CD4-positive, alpha-beta T cell treated with Interleukin-21 for 1 hour (primary cell): ENCODE measurements at regions not wholly inside any gene's neighbourhood (a gene's known extent, or its start where the extent isn't known, plus 50 kb on each side); places are given as distances from the start of the nearest gene placed in this dataset.

ENCODE experiments used
- DNase-seq: peaks from one replicate; pipeline ENCODE4 v3.0.0-alpha.2; 2020

- DNase-seq = no peak
These were observed 1069.1 kb downstream of the EFNB2 start for GRCh38 chr13:105466376-105466775.

GRCh38 chr13:105465745-105466144 lies 1069.7 kb downstream of the EFNB2 start, which contains the start of gene DAOA:
TSS of gene DAOA (plus strand) at chr13:105466045.
- DNase-seq = no peak

GRCh38 chr13:105465251-105465650 lies 1070.2 kb downstream of the EFNB2 start:
- DNase-seq = no peak

- no peak for DNase-seq
These were observed 1071.2 kb downstream of the EFNB2 start for GRCh38 chr13:105464249-105464648.

- DNase-seq = no peak
These were observed 1072.4 kb downstream of the EFNB2 start for GRCh38 chr13:105463011-105463501.

- DNase-seq = no peak
These were observed 1073.4 kb downstream of the EFNB2 start for GRCh38 chr13:105462098-105462497.

GRCh38 chr13:105452895-105453294 lies 1082.6 kb downstream of the EFNB2 start:
- no peak for DNase-seq

- DNase-seq = no peak
These were observed 1084.7 kb downstream of the EFNB2 start for GRCh38 chr13:105450784-105451183.

- no peak for DNase-seq
These were observed 1086.7 kb downstream of the EFNB2 start for GRCh38 chr13:105448811-105449210.

GRCh38 chr13:105446197-105446596 lies 1089.3 kb downstream of the EFNB2 start:
- DNase-seq = no peak

- no peak for DNase-seq
These were observed 1089.7 kb downstream of the EFNB2 start for GRCh38 chr13:105445796-105446195.

GRCh38 chr13:105442949-105443699 lies 1092.3 kb downstream of the EFNB2 start:
- no peak for DNase-seq

GRCh38 chr13:105442040-105442439 lies 1093.4 kb downstream of the EFNB2 start:
- DNase-seq = no peak

- no peak for DNase-seq
These were observed 1094.3 kb downstream of the EFNB2 start for GRCh38 chr13:105441051-105441750.

GRCh38 chr13:105436943-105437342 lies 1098.5 kb downstream of the EFNB2 start:
- no peak for DNase-seq

- DNase-seq = no peak
These were observed 1103.0 kb downstream of the EFNB2 start for GRCh38 chr13:105432438-105432837.

- DNase-seq = no peak
These were observed 1106.7 kb downstream of the EFNB2 start for GRCh38 chr13:105428811-105429210.

- no peak for DNase-seq
These were observed 1109.0 kb downstream of the EFNB2 start for GRCh38 chr13:105426441-105426840.

GRCh38 chr13:105414639-105415038 lies 1120.8 kb downstream of the EFNB2 start:
- no peak for DNase-seq

GRCh38 chr13:105412171-105412570 lies 1123.3 kb downstream of the EFNB2 start:
- no peak for DNase-seq

GRCh38 chr13:105410602-105411001 lies 1124.9 kb downstream of the EFNB2 start:
- DNase-seq = peak; percentile 20

- no peak for DNase-seq
These were observed 1128.9 kb downstream of the EFNB2 start for GRCh38 chr13:105406551-105406950.

- no peak for DNase-seq
These were observed 1132.4 kb downstream of the EFNB2 start for GRCh38 chr13:105403086-105403485.

- DNase-seq = no peak
These were observed 1140.4 kb downstream of the EFNB2 start for GRCh38 chr13:105395041-105395440.
